OCI-LY1 (cell line): ENCODE measurements at regions not wholly inside any gene's neighbourhood (a gene's known extent, or its start where the extent isn't known, plus 50 kb on each side); places are given as distances from the start of the nearest gene placed in this dataset.

Experiments
- H2AFZ ChIP-seq: fragments of 200-600 bp; sonication (generic), shearing (Covaris generic); 2 replicates; pipeline ENCODE4 v1.6.0; 2014; ENCODE audit warnings: antibody characterized with exemption, mild to moderate bottlenecking, low read length
- H3F3A ChIP-seq: fragments of 200-600 bp; sonication (generic), shearing (Covaris generic); 2 replicates; pipeline ENCODE4 v1.6.0; 2014; ENCODE audit warnings: mild to moderate bottlenecking, antibody characterized with exemption, low read length, moderate library complexity; ENCODE audit not compliant: insufficient read depth
- H3K27ac ChIP-seq: fragments of 200-600 bp; sonication (generic); 2 replicates; pipeline ENCODE4 v1.5.1; 2014; ENCODE audit warnings: low read length, mixed run types, mild to moderate bottlenecking, low read depth; ENCODE audit not compliant: poor library complexity, severe bottlenecking
- H3K27me3 ChIP-seq: fragments of 200-600 bp; sonication (generic); 2 replicates; pipeline ENCODE4 v1.6.0; 2014; ENCODE audit warnings: antibody characterized with exemption, mild to moderate bottlenecking, low read length, moderate library complexity; ENCODE audit not compliant: insufficient read depth
- H3K36me3 ChIP-seq: fragments of 200-600 bp; sonication (generic); 2 replicates; pipeline ENCODE4 v1.6.1; 2014; ENCODE audit warnings: mild to moderate bottlenecking, antibody characterized with exemption, low read length, moderate library complexity, mixed read lengths; ENCODE audit not compliant: insufficient read depth
- H3K4me1 ChIP-seq: fragments of 200-600 bp; sonication (generic); 2 replicates; pipeline ENCODE4 v1.5.1; 2014; ENCODE audit warnings: mild to moderate bottlenecking, low read length, moderate library complexity; ENCODE audit not compliant: insufficient read depth, severe bottlenecking
- H3K4me2 ChIP-seq: fragments of 200-600 bp; sonication (generic), shearing (Covaris generic); 2 replicates; pipeline ENCODE4 v1.6.1; 2014; ENCODE audit warnings: low read length
- H3K4me3 ChIP-seq: fragments of 200-600 bp; sonication (generic); 2 replicates; pipeline ENCODE4 v1.5.1; 2014; ENCODE audit warnings: low read length, low read depth, mild to moderate bottlenecking, mixed read lengths; ENCODE audit not compliant: poor library complexity, severe bottlenecking
- H3K79me2 ChIP-seq: fragments of 200-600 bp; shearing (Covaris generic); 2 replicates; pipeline ENCODE4 v1.6.1; 2016; ENCODE audit warnings: mixed run types, low read length, mixed read lengths; ENCODE audit not compliant: insufficient read depth
- H3K9ac ChIP-seq: fragments of 200-600 bp; sonication (generic), shearing (Covaris generic); 2 replicates; pipeline ENCODE4 v1.6.1; 2014; ENCODE audit warnings: mild to moderate bottlenecking, low read length, mixed read lengths
- H3K9me2 ChIP-seq: fragments of 200-600 bp; sonication (generic), shearing (Covaris generic); 2 replicates; pipeline ENCODE4 v1.6.1; 2014; ENCODE audit warnings: low read depth, mild to moderate bottlenecking, low read length, mixed read lengths
- H3K9me3 ChIP-seq: fragments of 200-600 bp; shearing (Covaris generic); 2 replicates; pipeline ENCODE4 v1.6.1; 2014; ENCODE audit warnings: low read length, mixed read lengths
- H4K20me1 ChIP-seq: fragments of 200-600 bp; sonication (generic), shearing (Covaris generic); 2 replicates; pipeline ENCODE4 v1.6.0; 2016; ENCODE audit warnings: mild to moderate bottlenecking, low read length; ENCODE audit not compliant: insufficient read depth
- CTCF ChIP-seq: fragments of 200-600 bp; sonication (generic), shearing (Covaris generic); IDR thresholded peaks from 2 replicates; pipeline ENCODE4 v1.5.1; 2017; ENCODE audit warnings: mild to moderate bottlenecking, antibody characterized with exemption, low read length, moderate library complexity, mixed read lengths
- EZH2 ChIP-seq: fragments of 200-600 bp; sonication (generic), shearing (Covaris generic); IDR thresholded peaks from 2 replicates; pipeline ENCODE4 v1.8.0; 2017; ENCODE audit warnings: borderline replicate concordance, mixed run types, mild to moderate bottlenecking, antibody characterized with exemption, low read length, moderate library complexity, mixed read lengths

GRCh38 chrX:23478561-23478960 lies 143.9 kb downstream of the PTCHD1 start:
- no peak overlapping the region for H3K4me2 ChIP-seq
- H3K4me1 ChIP-seq, result no peaks in the 10 kb centered on the region
- no peak for TF ChIP-seq CTCF
- no peak overlapping the region for H3K4me3 ChIP-seq
- no peak overlapping the region for H3K9ac ChIP-seq
- no peaks in the 10 kb centered on the region for H3K36me3 ChIP-seq
- no peaks in the 10 kb centered on the region for H4K20me1 ChIP-seq
- H3F3A ChIP-seq, result no peaks in the 10 kb centered on the region
- H3K9me3 ChIP-seq, result no peaks in the 10 kb centered on the region
- no peaks in the 10 kb centered on the region for H3K79me2 ChIP-seq
- H3K27me3 ChIP-seq, result no peaks in the 10 kb centered on the region
- no peaks in the 10 kb centered on the region for H3K9me2 ChIP-seq
- H3K27ac ChIP-seq, result no peak overlapping the region
- no peak overlapping the region for H2AFZ ChIP-seq

- no peak overlapping the region for H3K4me2 ChIP-seq
- H3K4me1 ChIP-seq, result no peaks in the 10 kb centered on the region
- no peaks in the 10 kb centered on the region for H3K27me3 ChIP-seq
- no peaks in the 10 kb centered on the region for H4K20me1 ChIP-seq
- H3K9me3 ChIP-seq, result no peaks in the 10 kb centered on the region
- no peaks in the 10 kb centered on the region for H3K9me2 ChIP-seq
- no peaks in the 10 kb centered on the region for H3K79me2 ChIP-seq
- H2AFZ ChIP-seq, result no peak overlapping the region
- H3K36me3 ChIP-seq, result no peaks in the 10 kb centered on the region
- TF ChIP-seq EZH2, result no peak
- no peak for TF ChIP-seq CTCF
- no peak overlapping the region for H3K9ac ChIP-seq
- H3F3A ChIP-seq, result no peaks in the 10 kb centered on the region
- no peak overlapping the region for H3K4me3 ChIP-seq
- H3K27ac ChIP-seq, result no peak overlapping the region
Measured at GRCh38 chrX:23482561-23482960, 147.9 kb downstream of the PTCHD1 start.

- Histone ChIP-seq H3K27ac (no peak overlapping the region), H3K9me2 (no peaks in the 10 kb centered on the region), H3K9me3 (no peaks in the 10 kb centered on the region), H4K20me1 (no peaks in the 10 kb centered on the region), H3K9ac (no peak overlapping the region), H3K4me1 (no peaks in the 10 kb centered on the region), H3K4me3 (no peak overlapping the region), H2AFZ (no peak overlapping the region), H3K79me2 (no peaks in the 10 kb centered on the region), H3F3A (no peaks in the 10 kb centered on the region), H3K36me3 (no peaks in the 10 kb centered on the region), H3K4me2 (no peak overlapping the region), H3K27me3 (no peaks in the 10 kb centered on the region)
- TF ChIP-seq CTCF (no peak), EZH2 (no peak)
Measured at GRCh38 chrX:23483396-23483795, 148.7 kb downstream of the PTCHD1 start.
